ENCODE measurements at regions not wholly inside any gene's neighbourhood (a gene's known extent, or its start where the extent isn't known, plus 50 kb on each side); places are given as distances from the start of the nearest gene placed in this dataset.

DNA sequence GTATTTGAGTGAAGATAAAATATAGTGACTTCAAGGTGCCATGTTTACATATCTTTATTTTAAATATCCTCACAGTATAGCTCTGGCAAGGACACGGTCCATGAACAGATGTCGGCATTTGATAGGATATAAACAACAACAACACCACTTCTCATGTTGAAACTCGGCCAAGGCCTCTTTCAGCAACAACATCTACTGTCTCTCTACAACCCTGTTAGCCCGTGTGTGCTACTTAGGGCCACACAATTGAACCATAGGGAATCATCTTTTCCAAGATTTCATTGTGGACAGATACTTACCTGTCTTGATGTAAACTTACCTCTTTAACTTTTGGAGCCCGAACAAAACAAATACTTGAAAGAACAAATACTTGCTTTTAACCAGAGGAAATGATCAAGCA lies 168.7 kb upstream of the SSTR1 start:
- Histone ChIP-seq H3K9me3 (no peaks in the 10 kb centered on the region), H3K4me1 (peaks cover 0 to 7% (median 0%) of the 10 kb centered on the region in 3 donors), H3K27ac (no peak overlapping the region), H3K4me3 (no peak overlapping the region), H3K36me3 (no peaks in the 10 kb centered on the region), H3K27me3 (no peaks in the 10 kb centered on the region)
- intact Hi-C loops (cut with DNase I), result no loop called here
- FAIRE-seq (no peak), ATAC-seq (no peak), DNase-seq (no peak)
- TF ChIP-seq, protein P1, sequence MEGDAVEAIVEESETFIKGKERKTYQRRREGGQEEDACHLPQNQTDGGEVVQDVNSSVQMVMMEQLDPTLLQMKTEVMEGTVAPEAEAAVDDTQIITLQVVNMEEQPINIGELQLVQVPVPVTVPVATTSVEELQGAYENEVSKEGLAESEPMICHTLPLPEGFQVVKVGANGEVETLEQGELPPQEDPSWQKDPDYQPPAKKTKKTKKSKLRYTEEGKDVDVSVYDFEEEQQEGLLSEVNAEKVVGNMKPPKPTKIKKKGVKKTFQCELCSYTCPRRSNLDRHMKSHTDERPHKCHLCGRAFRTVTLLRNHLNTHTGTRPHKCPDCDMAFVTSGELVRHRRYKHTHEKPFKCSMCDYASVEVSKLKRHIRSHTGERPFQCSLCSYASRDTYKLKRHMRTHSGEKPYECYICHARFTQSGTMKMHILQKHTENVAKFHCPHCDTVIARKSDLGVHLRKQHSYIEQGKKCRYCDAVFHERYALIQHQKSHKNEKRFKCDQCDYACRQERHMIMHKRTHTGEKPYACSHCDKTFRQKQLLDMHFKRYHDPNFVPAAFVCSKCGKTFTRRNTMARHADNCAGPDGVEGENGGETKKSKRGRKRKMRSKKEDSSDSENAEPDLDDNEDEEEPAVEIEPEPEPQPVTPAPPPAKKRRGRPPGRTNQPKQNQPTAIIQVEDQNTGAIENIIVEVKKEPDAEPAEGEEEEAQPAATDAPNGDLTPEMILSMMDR (IDR thresholded peaks at IDR 0.05), result no peak
- WGBS, 2 donors, result 70 to 78% methylated on average over 5 of the region's 5 CpGs

DNA sequence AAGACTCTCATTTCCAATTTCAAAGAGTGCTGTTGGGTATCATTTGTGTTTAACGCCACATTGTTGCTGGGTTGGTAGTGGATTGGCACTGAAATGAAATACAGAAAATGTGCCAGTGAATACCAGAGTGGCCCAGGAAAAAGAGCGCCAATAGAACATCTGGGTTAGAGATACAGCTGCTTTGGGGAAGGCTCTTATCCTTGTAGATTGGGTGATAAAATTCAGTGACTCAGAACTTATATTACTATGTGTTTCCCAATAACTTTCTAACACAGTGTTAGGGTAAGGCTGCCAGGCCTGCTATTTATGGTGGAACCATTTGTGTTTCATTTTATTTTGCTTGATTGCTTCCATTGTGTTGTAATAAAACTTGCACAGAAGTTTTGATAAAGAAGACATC lies 168.2 kb upstream of the SSTR1 start:
- TF ChIP-seq, protein P1 (IDR thresholded peaks at IDR 0.05), result no peak
- Histone ChIP-seq H3K36me3 (no peaks in the 10 kb centered on the region), H3K27me3 (no peaks in the 10 kb centered on the region), H3K4me1 (peaks cover 0 to 7% (median 0%) of the 10 kb centered on the region in 3 donors), H3K27ac (no peak overlapping the region), H3K4me3 (no peak overlapping the region), H3K9me3 (no peaks in the 10 kb centered on the region)
- 46 to 61% methylated on average over 2 of the region's 2 CpGs for WGBS, 2 donors
- ATAC-seq, result no peak
- no peak for FAIRE-seq
- DNase-seq, result no peak
- intact Hi-C loops (cut with DNase I), result no loop called here

DNA sequence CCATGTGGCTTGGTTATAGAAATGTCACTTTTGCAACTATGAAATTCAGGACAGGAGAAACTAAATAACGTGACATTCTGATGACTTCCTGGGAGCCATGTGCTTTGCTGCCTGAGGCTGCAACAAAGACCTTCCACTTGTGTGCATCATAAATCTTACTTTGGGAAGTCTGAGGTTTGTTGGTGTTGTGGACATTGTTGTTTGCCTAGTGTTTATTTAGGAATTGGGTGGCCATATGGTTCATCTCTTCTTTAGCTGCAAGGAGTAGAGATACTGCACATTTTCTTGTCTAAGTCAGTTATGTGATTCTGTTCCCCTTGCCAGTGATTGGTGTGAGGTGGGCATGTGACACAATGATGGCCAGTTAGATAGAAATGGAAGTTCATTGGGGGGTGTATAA lies 167.3 kb upstream of the SSTR1 start:
- ATAC-seq (no peak), DNase-seq (no peak), FAIRE-seq (no peak)
- TF ChIP-seq, protein P1 (IDR thresholded peaks at IDR 0.05), result no peak
- intact Hi-C loops (cut with DNase I), result no loop called here
- no peaks in the 10 kb centered on the region for H3K36me3 ChIP-seq
- no peak overlapping the region for H3K4me3 ChIP-seq
- H3K9me3 ChIP-seq, result no peaks in the 10 kb centered on the region
- H3K27ac ChIP-seq, result no peak overlapping the region
- 90 to 91% methylated on average over 1 of the region's 1 CpG for WGBS, 2 donors
- H3K27me3 ChIP-seq, result no peaks in the 10 kb centered on the region
- peaks cover 0 to 7% (median 0%) of the 10 kb centered on the region in 3 donors for H3K4me1 ChIP-seq

DNA sequence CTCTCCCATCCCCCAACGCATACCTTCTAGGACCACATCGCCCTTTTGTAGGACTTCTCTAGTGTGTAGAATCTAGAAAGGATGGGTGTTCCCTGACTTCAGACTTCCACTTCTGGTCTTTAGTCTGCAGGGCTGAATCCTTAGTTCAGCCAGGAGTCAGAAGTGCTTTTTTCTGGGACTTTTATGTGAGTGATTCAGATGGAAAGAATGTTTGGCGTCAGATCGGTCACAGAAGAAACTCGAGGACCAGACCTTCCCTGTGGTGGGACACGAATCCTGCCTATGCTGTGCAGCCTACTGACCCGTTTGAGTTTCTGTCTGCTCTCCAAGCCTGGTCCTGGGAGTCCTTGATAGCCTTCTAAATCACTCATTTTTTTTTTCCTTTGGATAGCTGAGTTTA lies 165.4 kb upstream of the SSTR1 start:
- Histone ChIP-seq H3K27me3 (no peaks in the 10 kb centered on the region), H3K9me3 (no peaks in the 10 kb centered on the region), H3K36me3 (no peaks in the 10 kb centered on the region), H3K4me3 (no peak overlapping the region), H3K27ac (no peak overlapping the region), H3K4me1 (peaks cover 0 to 7% (median 0%) of the 10 kb centered on the region in 3 donors)
- WGBS, 2 donors, result 28 to 30% methylated on average over 7 of the region's 7 CpGs
- intact Hi-C loops (cut with DNase I), result no loop called here
- FAIRE-seq (no peak), DNase-seq (peak in 1 of 6 donors; percentile 19), ATAC-seq (peak in 3 of 4 donors; percentile 25 to 81 (median 62))
- TF ChIP-seq, protein P1 (IDR thresholded peaks at IDR 0.05), result no peak

DNA sequence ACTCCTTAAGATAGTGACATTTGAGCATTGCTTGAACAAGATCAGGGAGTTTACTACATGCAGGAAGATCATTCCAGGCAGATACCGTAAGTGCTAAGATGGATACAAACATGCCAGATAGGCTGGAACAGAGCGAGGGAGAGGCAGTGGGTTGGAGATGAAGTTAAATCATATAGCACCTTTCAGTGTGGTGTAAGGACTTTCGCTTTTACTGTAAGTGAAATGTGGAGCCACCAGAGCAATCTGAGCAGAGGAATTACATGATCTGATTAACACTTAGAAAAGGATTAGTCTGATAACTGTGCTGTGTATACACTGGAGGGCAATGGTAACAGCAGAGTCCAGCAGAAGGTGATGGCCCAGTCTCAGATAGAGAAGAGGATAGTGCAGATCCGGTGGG lies 163.0 kb upstream of the SSTR1 start:
- TF ChIP-seq, protein P1 (IDR thresholded peaks at IDR 0.05), result no peak
- Histone ChIP-seq H3K27ac (no peak overlapping the region), H3K27me3 (no peaks in the 10 kb centered on the region), H3K9me3 (no peaks in the 10 kb centered on the region), H3K36me3 (no peaks in the 10 kb centered on the region), H3K4me1 (peaks cover 0 to 7% (median 0%) of the 10 kb centered on the region in 3 donors), H3K4me3 (no peak overlapping the region)
- ATAC-seq, result no peak
- DNase-seq, result no peak
- whole genome bisulfite sequencing, 2 donors, result 92 to 96% methylated on average over 4 of the region's 4 CpGs
- intact Hi-C loops (cut with DNase I), result no loop called here
- FAIRE-seq, result no peak
